GM10266 (cell line): ENCODE measurements at regions not wholly inside any gene's neighbourhood (a gene's known extent, or its start where the extent isn't known, plus 50 kb on each side); places are given as distances from the start of the nearest gene placed in this dataset.

ENCODE experiments used
- DNase-seq: peaks from one replicate; pipeline ENCODE4 v3.0.0; 2012; ENCODE audit errors: extremely low spot score
- TF ChIP-seq, protein P1 (sequence below): IDR thresholded peaks from 2 replicates; pipeline ENCODE4 v1.5.1; 2012; ENCODE audit warnings: mild to moderate bottlenecking, low read depth; ENCODE audit not compliant: control insufficient read depth, insufficient read depth; ENCODE audit errors: missing control alignments

DNA sequence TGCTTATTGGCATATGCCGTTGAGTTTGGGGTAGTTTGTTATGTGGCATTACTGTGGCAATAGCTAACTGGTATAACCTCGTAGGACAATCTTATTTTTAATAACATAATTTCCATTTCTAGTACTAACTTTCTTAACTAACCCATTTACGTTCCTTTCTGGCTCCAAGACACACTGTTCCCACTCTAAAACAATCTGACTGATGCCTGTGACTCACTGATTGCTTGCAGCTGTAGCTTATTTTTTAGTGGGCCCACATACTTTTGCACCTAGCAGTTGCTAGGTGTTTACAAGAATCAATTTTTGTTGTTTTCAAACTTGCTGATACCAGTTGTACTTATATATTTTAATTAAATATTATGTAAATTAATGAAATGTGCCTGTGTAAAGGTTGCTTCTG, 52.2 kb downstream of the FAT3 start:
- DNase-seq: no peak
- TF ChIP-seq, protein P1, sequence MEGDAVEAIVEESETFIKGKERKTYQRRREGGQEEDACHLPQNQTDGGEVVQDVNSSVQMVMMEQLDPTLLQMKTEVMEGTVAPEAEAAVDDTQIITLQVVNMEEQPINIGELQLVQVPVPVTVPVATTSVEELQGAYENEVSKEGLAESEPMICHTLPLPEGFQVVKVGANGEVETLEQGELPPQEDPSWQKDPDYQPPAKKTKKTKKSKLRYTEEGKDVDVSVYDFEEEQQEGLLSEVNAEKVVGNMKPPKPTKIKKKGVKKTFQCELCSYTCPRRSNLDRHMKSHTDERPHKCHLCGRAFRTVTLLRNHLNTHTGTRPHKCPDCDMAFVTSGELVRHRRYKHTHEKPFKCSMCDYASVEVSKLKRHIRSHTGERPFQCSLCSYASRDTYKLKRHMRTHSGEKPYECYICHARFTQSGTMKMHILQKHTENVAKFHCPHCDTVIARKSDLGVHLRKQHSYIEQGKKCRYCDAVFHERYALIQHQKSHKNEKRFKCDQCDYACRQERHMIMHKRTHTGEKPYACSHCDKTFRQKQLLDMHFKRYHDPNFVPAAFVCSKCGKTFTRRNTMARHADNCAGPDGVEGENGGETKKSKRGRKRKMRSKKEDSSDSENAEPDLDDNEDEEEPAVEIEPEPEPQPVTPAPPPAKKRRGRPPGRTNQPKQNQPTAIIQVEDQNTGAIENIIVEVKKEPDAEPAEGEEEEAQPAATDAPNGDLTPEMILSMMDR: no peak

DNA sequence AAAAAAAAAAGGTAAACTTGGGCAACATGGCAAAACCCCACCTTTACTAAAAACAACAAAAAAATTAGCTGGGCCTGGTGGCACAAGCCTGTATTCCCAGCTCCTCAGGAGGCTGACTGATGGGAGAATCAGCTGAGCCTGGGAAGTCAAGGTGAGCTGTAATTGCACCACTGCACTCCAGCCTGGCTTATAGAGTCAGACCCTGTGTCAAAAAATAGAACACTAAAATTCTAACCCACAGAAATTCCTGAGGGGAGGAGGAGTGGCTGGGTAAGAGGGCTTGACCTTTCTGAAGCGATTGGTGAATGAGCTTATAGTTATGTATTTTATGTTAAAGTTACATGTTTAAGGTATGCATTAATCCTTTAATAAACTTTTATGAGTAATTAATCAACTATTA, 53.3 kb downstream of the FAT3 start:
- no peak for DNase-seq

DNA sequence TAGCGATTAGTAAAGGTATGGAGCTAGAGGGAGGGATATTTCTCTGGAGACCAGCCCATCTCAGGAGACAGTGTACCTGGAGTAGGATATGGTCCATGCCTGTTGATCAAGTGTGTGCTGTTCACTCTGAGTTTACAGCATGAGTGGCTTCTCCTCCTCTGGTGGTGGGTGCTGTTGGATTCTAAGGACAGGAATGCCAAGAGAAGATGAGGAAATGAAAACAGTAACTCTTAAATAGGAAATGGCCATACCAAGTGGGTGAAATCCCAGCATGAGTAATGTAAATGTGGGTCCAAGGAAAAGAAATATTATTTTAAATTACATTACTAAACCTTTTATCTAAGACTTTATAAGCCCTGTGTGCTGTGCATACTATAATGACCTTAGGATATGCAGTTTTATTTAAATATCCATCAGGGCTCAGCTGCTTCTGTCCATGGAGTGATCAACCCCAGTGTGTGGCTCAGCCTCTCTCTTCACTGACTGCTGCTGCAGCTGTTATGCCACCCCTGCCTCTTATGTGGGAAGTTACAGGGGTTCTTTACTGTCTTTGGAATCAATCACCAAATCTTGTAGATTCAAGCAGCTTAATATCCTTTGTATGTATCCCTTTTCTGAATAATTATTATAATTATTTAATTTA, 54.3 kb downstream of the FAT3 start:
- no peak for DNase-seq
- TF ChIP-seq, protein P1: no peak

More for the DNA sequence above, 53.3 kb downstream of the FAT3 start:
- TF ChIP-seq, protein P1: no peak

DNA sequence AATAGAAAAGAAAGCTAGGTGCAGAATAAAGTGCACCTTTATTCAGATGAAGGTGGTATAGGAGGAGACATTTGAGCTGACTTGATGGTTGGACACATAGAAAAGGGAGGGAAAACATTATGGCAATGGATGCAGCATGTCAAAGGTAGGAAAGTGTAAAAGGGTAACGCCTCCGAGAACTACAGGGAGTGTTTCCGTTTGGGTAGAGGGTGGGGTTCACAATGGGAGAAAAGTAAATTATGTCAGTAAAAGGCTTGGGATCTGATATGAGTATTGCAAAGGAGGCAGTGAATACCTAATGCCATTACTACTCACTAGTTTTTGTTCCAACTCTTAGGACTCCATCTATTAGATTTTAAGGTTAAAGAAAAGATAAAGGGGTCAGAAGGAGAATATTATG, 59.5 kb downstream of the FAT3 start:
- no peak for DNase-seq
- TF ChIP-seq, protein P1: no peak

DNA sequence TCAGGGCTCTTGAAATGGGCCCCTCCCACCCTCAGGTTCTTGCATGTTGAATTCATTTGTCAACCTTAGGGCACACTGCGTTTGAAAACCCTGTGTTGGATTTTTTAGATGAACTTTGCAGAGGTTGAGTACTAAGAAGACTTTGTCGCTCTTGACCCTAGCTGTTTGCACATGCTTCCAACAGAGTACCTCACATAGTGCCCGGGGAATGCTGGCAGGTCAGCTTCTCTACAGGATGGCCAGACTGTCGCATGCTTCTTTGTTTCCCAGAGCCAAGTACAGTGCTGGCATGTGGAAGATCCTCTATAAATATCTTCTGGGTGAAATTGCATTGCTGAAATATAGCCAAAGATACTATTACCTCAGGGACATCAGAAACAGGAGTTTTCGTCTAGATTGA, 59.9 kb downstream of the FAT3 start:
- no peak for DNase-seq
- TF ChIP-seq, protein P1: no peak

DNA sequence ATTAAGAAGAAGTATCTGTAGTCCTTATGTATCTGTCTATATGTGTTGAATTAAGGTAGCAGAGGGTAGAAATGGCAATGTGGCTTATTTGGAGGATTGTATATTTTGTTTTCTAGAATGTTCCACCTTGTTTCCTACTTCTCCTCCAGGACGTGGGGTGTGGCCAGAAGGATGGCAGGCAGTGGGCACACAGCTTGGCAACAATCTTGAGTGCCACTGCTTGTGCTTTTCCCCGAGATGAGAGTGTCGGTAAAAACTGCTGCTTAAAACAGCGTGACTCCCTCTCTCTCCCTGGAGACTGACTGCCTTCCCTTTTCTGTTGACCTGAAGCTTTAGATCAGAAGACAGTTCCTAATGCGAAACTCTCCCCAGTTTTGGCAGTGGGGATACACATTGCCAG, 61.2 kb downstream of the FAT3 start:
- TF ChIP-seq, protein P1: no peak
- DNase-seq: no peak

DNA sequence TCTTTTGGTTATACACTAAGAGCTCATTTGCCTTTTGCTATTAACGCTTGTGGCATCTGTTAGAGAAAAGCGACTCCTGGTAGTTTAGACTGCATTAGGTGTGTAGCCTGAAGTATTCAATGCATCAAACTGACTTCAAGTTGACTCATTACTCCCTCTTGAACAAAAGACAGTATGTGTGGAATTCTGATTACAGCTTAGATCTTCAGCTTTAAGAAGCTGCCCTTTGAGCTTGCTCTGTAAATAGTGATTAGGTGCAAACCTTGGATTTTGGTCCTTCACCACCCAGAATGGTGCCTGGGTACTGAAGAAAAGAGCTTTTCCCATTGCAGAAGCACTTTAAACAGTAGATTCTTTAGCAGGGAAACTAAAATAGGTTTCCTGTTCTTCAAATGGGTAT, 62.1 kb downstream of the FAT3 start:
- no peak for DNase-seq

More for the DNA sequence above, 62.1 kb downstream of the FAT3 start:
- TF ChIP-seq, protein P1: no peak
